ENCODE measurements at regions not wholly inside any gene's neighbourhood (a gene's known extent, or its start where the extent isn't known, plus 50 kb on each side); places are given as distances from the start of the nearest gene placed in this dataset.

DNA sequence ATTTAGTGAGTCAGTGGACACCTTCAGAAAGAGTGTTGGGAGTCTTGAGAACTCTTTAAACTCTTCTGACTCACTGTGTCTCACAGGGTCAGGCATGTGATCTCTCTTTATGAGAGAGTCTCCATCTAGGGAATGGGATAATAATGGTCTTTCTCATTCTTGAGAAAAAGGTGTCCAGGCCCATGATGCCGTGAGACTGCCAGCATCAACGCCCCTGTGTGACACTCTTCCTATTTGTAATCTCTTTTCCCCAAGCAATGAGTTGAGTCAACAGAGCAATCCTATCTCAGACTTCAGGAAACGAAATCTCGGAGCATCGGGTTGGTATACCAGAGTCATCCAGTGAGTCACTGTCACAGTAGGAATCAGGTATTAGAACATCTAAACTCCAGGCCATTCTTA is 82.3 kb upstream of the BMP2 start:
- dilution Hi-C loops (cut with MboI; ENCODE audit: extremely low pct_ligation_motif_present, low sequenced_read_pairs), result no loop called here
- H3K27me3 ChIP-seq (ENCODE audit: control insufficient read depth, extremely low read depth, insufficient read depth, low read length), result no peaks in the 10 kb centered on the region
- H3K9ac ChIP-seq (ENCODE audit: control insufficient read depth, extremely low read depth, insufficient read depth, low read length), result peak overlapping the region; percentile 3
- no peak overlapping the region for H3K4me2 ChIP-seq (ENCODE audit: control insufficient read depth, extremely low read depth, insufficient read depth, low read depth, low read length)
- H4K20me1 ChIP-seq (ENCODE audit: control insufficient read depth, extremely low read depth, insufficient read depth, low read length), result no peaks in the 10 kb centered on the region
- no peak overlapping the region for H2AFZ ChIP-seq (ENCODE audit: control insufficient read depth, low read length)
- no peaks in the 10 kb centered on the region for H3K79me2 ChIP-seq (ENCODE audit: control insufficient read depth, insufficient read depth, low read length)
- H3K27ac ChIP-seq (ENCODE audit: control insufficient read depth, insufficient read depth, low read length), result peak overlapping the region; percentile 42
- H3K9me1 ChIP-seq (ENCODE audit: control insufficient read depth, extremely low read depth, insufficient read depth, low read length), result no peaks in the 10 kb centered on the region
- TF ChIP-seq, protein P1, sequence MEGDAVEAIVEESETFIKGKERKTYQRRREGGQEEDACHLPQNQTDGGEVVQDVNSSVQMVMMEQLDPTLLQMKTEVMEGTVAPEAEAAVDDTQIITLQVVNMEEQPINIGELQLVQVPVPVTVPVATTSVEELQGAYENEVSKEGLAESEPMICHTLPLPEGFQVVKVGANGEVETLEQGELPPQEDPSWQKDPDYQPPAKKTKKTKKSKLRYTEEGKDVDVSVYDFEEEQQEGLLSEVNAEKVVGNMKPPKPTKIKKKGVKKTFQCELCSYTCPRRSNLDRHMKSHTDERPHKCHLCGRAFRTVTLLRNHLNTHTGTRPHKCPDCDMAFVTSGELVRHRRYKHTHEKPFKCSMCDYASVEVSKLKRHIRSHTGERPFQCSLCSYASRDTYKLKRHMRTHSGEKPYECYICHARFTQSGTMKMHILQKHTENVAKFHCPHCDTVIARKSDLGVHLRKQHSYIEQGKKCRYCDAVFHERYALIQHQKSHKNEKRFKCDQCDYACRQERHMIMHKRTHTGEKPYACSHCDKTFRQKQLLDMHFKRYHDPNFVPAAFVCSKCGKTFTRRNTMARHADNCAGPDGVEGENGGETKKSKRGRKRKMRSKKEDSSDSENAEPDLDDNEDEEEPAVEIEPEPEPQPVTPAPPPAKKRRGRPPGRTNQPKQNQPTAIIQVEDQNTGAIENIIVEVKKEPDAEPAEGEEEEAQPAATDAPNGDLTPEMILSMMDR (optimal IDR thresholded peaks at IDR 0.05 in 1 of 3, IDR thresholded peaks at IDR 0.05 in 1 of 3, conservative IDR thresholded peaks at IDR 0.05 in 1 of 3; ENCODE audit: extremely low read depth in 1 of 3, insufficient read depth in 2 of 3, low read length in 3 of 3), result no peak
- no peak for TF ChIP-seq EZH2 (IDR thresholded peaks at IDR 0.05; ENCODE audit: low read length)
- no peaks in the 10 kb centered on the region for H3K9me3 ChIP-seq (ENCODE audit: control insufficient read depth, low read depth, low read length)
- FAIRE-seq (peak; percentile 5), DNase-seq (ENCODE audit: low read depth, low spot score) (no peak)
- no peak overlapping the region for H3K4me3 ChIP-seq (ENCODE audit: control insufficient read depth in 2 of 3, extremely low read depth in 1 of 3, insufficient read depth in 2 of 3, low read depth in 1 of 3, low read length in 3 of 3)
- H3K36me3 ChIP-seq (ENCODE audit: control insufficient read depth in 2 of 2, extremely low read depth in 1 of 2, insufficient read depth in 2 of 2, low read length in 2 of 2), result no peaks in the 10 kb centered on the region
- no peaks in the 10 kb centered on the region for H3K4me1 ChIP-seq (ENCODE audit: control insufficient read depth, extremely low read depth, insufficient read depth, low read length)

DNA sequence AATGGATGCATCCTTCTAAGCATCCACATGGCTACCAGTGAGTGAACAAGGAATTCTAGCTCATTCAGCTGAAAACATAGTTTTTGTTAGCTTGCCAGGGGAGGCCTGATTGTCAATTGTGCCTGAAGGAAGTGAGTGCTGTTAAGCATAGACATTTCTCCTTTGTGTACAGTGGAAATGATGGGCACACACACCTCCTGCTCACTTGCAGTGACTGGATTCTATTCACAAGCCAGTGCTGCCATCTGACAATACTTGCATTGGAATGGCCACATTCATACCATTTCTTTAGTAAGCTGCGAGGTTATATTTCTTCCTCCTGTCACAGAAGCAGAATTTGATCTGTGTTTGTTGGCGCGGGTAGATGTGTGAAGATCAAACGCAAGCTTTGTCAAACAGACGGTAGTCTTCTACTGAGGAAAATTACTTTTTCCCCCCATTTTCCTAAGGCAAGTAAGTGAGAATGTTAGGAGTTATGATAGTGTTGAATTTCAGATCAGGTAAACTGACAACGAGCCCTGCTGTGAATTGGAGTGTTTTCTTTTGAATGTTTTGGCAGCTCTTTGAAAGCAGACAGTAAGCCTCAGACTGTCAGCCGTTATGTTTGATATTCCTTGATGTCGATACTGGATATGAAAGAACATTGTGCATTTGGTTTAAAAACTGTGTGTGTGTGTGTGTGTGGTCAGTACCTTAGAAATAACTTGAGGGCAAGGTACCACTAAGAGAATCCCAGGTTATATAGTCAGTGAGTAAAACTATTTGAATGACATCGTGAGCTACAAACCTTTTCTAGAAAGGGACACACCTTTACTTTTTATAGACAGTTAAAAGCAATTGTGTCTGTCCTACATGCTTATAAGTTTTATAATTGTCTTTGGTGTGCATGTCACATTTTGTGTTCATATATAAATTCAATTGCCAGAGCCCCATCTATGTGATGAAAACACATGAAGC is 84.2 kb upstream of the BMP2 start:
- Histone ChIP-seq H4K20me1 (ENCODE audit: control insufficient read depth, extremely low read depth, insufficient read depth, low read length) (no peaks in the 10 kb centered on the region), H3K4me1 (ENCODE audit: control insufficient read depth, extremely low read depth, insufficient read depth, low read length) (no peaks in the 10 kb centered on the region), H3K9me3 (ENCODE audit: control insufficient read depth, low read depth, low read length) (no peaks in the 10 kb centered on the region), H3K27me3 (ENCODE audit: control insufficient read depth, extremely low read depth, insufficient read depth, low read length) (no peaks in the 10 kb centered on the region), H3K4me2 (ENCODE audit: control insufficient read depth, extremely low read depth, insufficient read depth, low read depth, low read length) (no peak overlapping the region), H3K27ac (ENCODE audit: control insufficient read depth, insufficient read depth, low read length) (no peak overlapping the region), H3K9me1 (ENCODE audit: control insufficient read depth, extremely low read depth, insufficient read depth, low read length) (no peaks in the 10 kb centered on the region), H3K4me3 (ENCODE audit: control insufficient read depth in 2 of 3, extremely low read depth in 1 of 3, insufficient read depth in 2 of 3, low read depth in 1 of 3, low read length in 3 of 3) (no peak overlapping the region), H3K79me2 (ENCODE audit: control insufficient read depth, insufficient read depth, low read length) (no peaks in the 10 kb centered on the region), H2AFZ (ENCODE audit: control insufficient read depth, low read length) (no peak overlapping the region), H3K36me3 (ENCODE audit: control insufficient read depth in 2 of 2, extremely low read depth in 1 of 2, insufficient read depth in 2 of 2, low read length in 2 of 2) (no peaks in the 10 kb centered on the region), H3K9ac (ENCODE audit: control insufficient read depth, extremely low read depth, insufficient read depth, low read length) (no peak overlapping the region)
- TF ChIP-seq, protein P1 (optimal IDR thresholded peaks at IDR 0.05 in 1 of 3, IDR thresholded peaks at IDR 0.05 in 1 of 3, conservative IDR thresholded peaks at IDR 0.05 in 1 of 3; ENCODE audit: extremely low read depth in 1 of 3, insufficient read depth in 2 of 3, low read length in 3 of 3), result no peak
- TF ChIP-seq EZH2 (IDR thresholded peaks at IDR 0.05; ENCODE audit: low read length), result no peak
- DNase-seq (ENCODE audit: low read depth, low spot score), result no peak
- no peak for FAIRE-seq
- dilution Hi-C loops (cut with MboI; ENCODE audit: extremely low pct_ligation_motif_present, low sequenced_read_pairs), result no loop called here

Data from keratinocyte (primary cell).